Karpas-422 (cell line): ENCODE measurements at regions not wholly inside any gene's neighbourhood (a gene's known extent, or its start where the extent isn't known, plus 50 kb on each side); places are given as distances from the start of the nearest gene placed in this dataset.
"Not testable (repeated sequence)": the region's sequence is repeated elsewhere in the genome, so short reads cannot be mapped to it uniquely, and the experiment has no call there.

Experiments used
- DNase-seq: peaks from one replicate; pipeline ENCODE4 v3.0.0-alpha.2; 2015
- H2AFZ ChIP-seq: fragments of 200-600 bp; sonication (generic); 2 replicates; pipeline ENCODE4 v1.6.1; 2014; ENCODE audit warnings: antibody characterized with exemption, low read length, mixed read lengths
- H3K27ac ChIP-seq: fragments of 200-600 bp; sonication (generic); 2 replicates; pipeline ENCODE4 v1.5.1; 2014; ENCODE audit warnings: mild to moderate bottlenecking, low read length, moderate library complexity
- H3K27me3 ChIP-seq: fragments of 200-600 bp; sonication (generic); 2 replicates; pipeline ENCODE4 v1.6.1; 2014; ENCODE audit warnings: low read length, mixed read lengths
- H3K36me3 ChIP-seq: fragments of 200-600 bp; sonication (generic); 2 replicates; pipeline ENCODE4 v1.6.1; 2014; ENCODE audit warnings: low read length, mixed read lengths; ENCODE audit not compliant: insufficient read depth
- H3K4me1 ChIP-seq: fragments of 200-600 bp; sonication (generic); 2 replicates; pipeline ENCODE4 v1.6.1; 2014; ENCODE audit warnings: mild to moderate bottlenecking, low read length, mixed read lengths
- H3K4me2 ChIP-seq: fragments of 200-600 bp; sonication (generic); 2 replicates; pipeline ENCODE4 v1.6.1; 2014; ENCODE audit warnings: low read length, low read depth, mild to moderate bottlenecking; ENCODE audit not compliant: poor library complexity, severe bottlenecking
- H3K4me3 ChIP-seq: fragments of 200-600 bp; sonication (generic); 2 replicates; pipeline ENCODE4 v1.5.1; 2014; ENCODE audit warnings: mild to moderate bottlenecking, antibody characterized with exemption, low read length, mixed read lengths
- H3K79me2 ChIP-seq: fragments of 200-600 bp; sonication (generic); 2 replicates; pipeline ENCODE4 v1.6.1; 2014; ENCODE audit warnings: mild to moderate bottlenecking, low read length, mixed read lengths
- H3K9ac ChIP-seq: fragments of 200-600 bp; sonication (generic); 2 replicates; pipeline ENCODE4 v1.6.0; 2014; ENCODE audit warnings: low read length
- H3K9me2 ChIP-seq: fragments of 200-600 bp; sonication (generic), shearing (Covaris generic); replicated peaks from 2 replicates; pipeline ENCODE4 v1.6.0; 2014; ENCODE audit warnings: mild to moderate bottlenecking, low read length, moderate library complexity; ENCODE audit not compliant: insufficient read depth
- H3K9me3 ChIP-seq: fragments of 300-700, 200-600 bp; sonication (generic); 2 replicates; pipeline ENCODE4 v1.6.1; 2014; ENCODE audit warnings: low read length, mixed read lengths
- H4K20me1 ChIP-seq: fragments of 200-600 bp; sonication (generic); 2 replicates; pipeline ENCODE4 v1.6.1; 2014; ENCODE audit warnings: mild to moderate bottlenecking, antibody characterized with exemption, low read length, low read depth; ENCODE audit not compliant: insufficient read depth

GRCh38 chr1:230550945-230551344, 91.3 kb upstream of the COG2 start:
- not testable (repeated sequence) for H3K79me2 ChIP-seq, H3K27ac ChIP-seq, H3K36me3 ChIP-seq, H3K9ac ChIP-seq, H3K4me1 ChIP-seq, H3K27me3 ChIP-seq, H3K4me3 ChIP-seq, DNase-seq, H3K9me2 ChIP-seq, H2AFZ ChIP-seq, H3K9me3 ChIP-seq, H4K20me1 ChIP-seq, H3K4me2 ChIP-seq

- H3K4me1 ChIP-seq = no peaks in the 10 kb centered on the region
- no peak for DNase-seq
- H3K27ac ChIP-seq = no peak overlapping the region
- H3K79me2 ChIP-seq = no peaks in the 10 kb centered on the region
- no peak overlapping the region for H3K4me2 ChIP-seq
- no peaks in the 10 kb centered on the region for H3K9me3 ChIP-seq
- no peaks in the 10 kb centered on the region for H3K36me3 ChIP-seq
- no peak overlapping the region for H2AFZ ChIP-seq
- H3K4me3 ChIP-seq = no peak overlapping the region
- H3K9ac ChIP-seq = no peak overlapping the region
- no peaks in the 10 kb centered on the region for H4K20me1 ChIP-seq
- no peaks in the 10 kb centered on the region for H3K27me3 ChIP-seq
- H3K9me2 ChIP-seq = no peaks in the 10 kb centered on the region
These were observed 91.9 kb upstream of the COG2 start for GRCh38 chr1:230550428-230550827.

- Histone ChIP-seq H3K4me3 (no peak overlapping the region), H3K9ac (no peak overlapping the region), H3K4me1 (no peaks in the 10 kb centered on the region), H3K36me3 (no peaks in the 10 kb centered on the region), H4K20me1 (no peaks in the 10 kb centered on the region), H3K4me2 (no peak overlapping the region), H3K79me2 (no peaks in the 10 kb centered on the region), H3K9me3 (no peaks in the 10 kb centered on the region), H2AFZ (no peak overlapping the region), H3K9me2 (no peaks in the 10 kb centered on the region), H3K27ac (no peak overlapping the region), H3K27me3 (no peaks in the 10 kb centered on the region)
- no peak for DNase-seq
These were observed 92.7 kb upstream of the COG2 start for GRCh38 chr1:230549625-230550024.

GRCh38 chr1:230548997-230549396, 93.3 kb upstream of the COG2 start:
- H3K9me3 ChIP-seq = no peaks in the 10 kb centered on the region
- no peaks in the 10 kb centered on the region for H3K27me3 ChIP-seq
- no peaks in the 10 kb centered on the region for H4K20me1 ChIP-seq
- no peaks in the 10 kb centered on the region for H3K36me3 ChIP-seq
- DNase-seq = no peak
- H3K4me3 ChIP-seq = no peak overlapping the region
- no peaks in the 10 kb centered on the region for H3K9me2 ChIP-seq
- no peak overlapping the region for H3K4me2 ChIP-seq
- H3K9ac ChIP-seq = no peak overlapping the region
- H3K79me2 ChIP-seq = no peaks in the 10 kb centered on the region
- H2AFZ ChIP-seq = no peak overlapping the region
- no peak overlapping the region for H3K27ac ChIP-seq
- H3K4me1 ChIP-seq = no peaks in the 10 kb centered on the region

- Histone ChIP-seq H4K20me1 (no peaks in the 10 kb centered on the region), H3K9me3 (no peaks in the 10 kb centered on the region), H3K36me3 (no peaks in the 10 kb centered on the region), H3K9me2 (no peaks in the 10 kb centered on the region), H3K9ac (no peak overlapping the region), H3K79me2 (no peaks in the 10 kb centered on the region), H3K4me3 (no peak overlapping the region), H2AFZ (no peak overlapping the region), H3K4me1 (no peaks in the 10 kb centered on the region), H3K4me2 (no peak overlapping the region), H3K27ac (no peak overlapping the region), H3K27me3 (no peaks in the 10 kb centered on the region)
- DNase-seq = no peak
These were observed 93.9 kb upstream of the COG2 start for GRCh38 chr1:230548357-230548756.

GRCh38 chr1:230545181-230545580, 97.1 kb upstream of the COG2 start:
- Histone ChIP-seq H3K9ac (no peak overlapping the region), H3K4me2 (no peak overlapping the region), H3K79me2 (no peaks in the 10 kb centered on the region), H3K27ac (no peak overlapping the region), H3K36me3 (no peaks in the 10 kb centered on the region), H3K9me3 (no peaks in the 10 kb centered on the region), H4K20me1 (no peaks in the 10 kb centered on the region), H3K4me3 (no peak overlapping the region), H3K4me1 (no peaks in the 10 kb centered on the region), H2AFZ (no peak overlapping the region), H3K9me2 (no peaks in the 10 kb centered on the region), H3K27me3 (no peaks in the 10 kb centered on the region)
- no peak for DNase-seq

GRCh38 chr1:230544758-230545157, 97.5 kb upstream of the COG2 start:
- Histone ChIP-seq H4K20me1 (no peaks in the 10 kb centered on the region), H3K27me3 (no peaks in the 10 kb centered on the region), H3K79me2 (no peaks in the 10 kb centered on the region), H3K27ac (no peak overlapping the region), H3K36me3 (no peaks in the 10 kb centered on the region), H3K9ac (no peak overlapping the region), H2AFZ (no peak overlapping the region), H3K4me1 (no peaks in the 10 kb centered on the region), H3K4me3 (no peak overlapping the region), H3K9me2 (no peaks in the 10 kb centered on the region), H3K4me2 (no peak overlapping the region), H3K9me3 (no peaks in the 10 kb centered on the region)
- no peak for DNase-seq

- Histone ChIP-seq H4K20me1 (no peaks in the 10 kb centered on the region), H3K9ac (no peak overlapping the region), H3K4me3 (no peak overlapping the region), H3K4me2 (no peak overlapping the region), H3K4me1 (no peaks in the 10 kb centered on the region), H2AFZ (no peak overlapping the region), H3K79me2 (no peaks in the 10 kb centered on the region), H3K27me3 (no peaks in the 10 kb centered on the region), H3K27ac (no peak overlapping the region), H3K9me2 (no peaks in the 10 kb centered on the region), H3K36me3 (no peaks in the 10 kb centered on the region), H3K9me3 (no peaks in the 10 kb centered on the region)
- DNase-seq = no peak
These were observed 99.2 kb upstream of the COG2 start for GRCh38 chr1:230543085-230543484.

GRCh38 chr1:230542681-230543080, 99.6 kb upstream of the COG2 start:
- Histone ChIP-seq H3K9me2 (no peaks in the 10 kb centered on the region), H3K9ac (no peak overlapping the region), H3K4me3 (no peak overlapping the region), H3K36me3 (no peaks in the 10 kb centered on the region), H3K27ac (no peak overlapping the region), H3K4me1 (no peaks in the 10 kb centered on the region), H4K20me1 (no peaks in the 10 kb centered on the region), H3K4me2 (no peak overlapping the region), H3K79me2 (no peaks in the 10 kb centered on the region), H3K9me3 (no peaks in the 10 kb centered on the region), H2AFZ (no peak overlapping the region), H3K27me3 (no peaks in the 10 kb centered on the region)
- DNase-seq = no peak
